ENCODE measurements at regions not wholly inside any gene's neighbourhood (a gene's known extent, or its start where the extent isn't known, plus 50 kb on each side); places are given as distances from the start of the nearest gene placed in this dataset.

- TF ChIP-seq CTCF (conservative IDR thresholded peaks at IDR 0.05; ENCODE audit: low read depth, low read length) = no peak
- TF ChIP-seq EZH2phosphoT487 (IDR thresholded peaks at IDR 0.05; ENCODE audit: borderline replicate concordance, low read length) = no peak
Measured at GRCh38 chr10:104521901-104522694, 119.0 kb upstream of the SORCS3 start.
